ENCODE measurements at regions not wholly inside any gene's neighbourhood (a gene's known extent, or its start where the extent isn't known, plus 50 kb on each side); places are given as distances from the start of the nearest gene placed in this dataset.
A peak's percentile ranks its signal among the peaks of the same experiment; 100 is the strongest.

DNA sequence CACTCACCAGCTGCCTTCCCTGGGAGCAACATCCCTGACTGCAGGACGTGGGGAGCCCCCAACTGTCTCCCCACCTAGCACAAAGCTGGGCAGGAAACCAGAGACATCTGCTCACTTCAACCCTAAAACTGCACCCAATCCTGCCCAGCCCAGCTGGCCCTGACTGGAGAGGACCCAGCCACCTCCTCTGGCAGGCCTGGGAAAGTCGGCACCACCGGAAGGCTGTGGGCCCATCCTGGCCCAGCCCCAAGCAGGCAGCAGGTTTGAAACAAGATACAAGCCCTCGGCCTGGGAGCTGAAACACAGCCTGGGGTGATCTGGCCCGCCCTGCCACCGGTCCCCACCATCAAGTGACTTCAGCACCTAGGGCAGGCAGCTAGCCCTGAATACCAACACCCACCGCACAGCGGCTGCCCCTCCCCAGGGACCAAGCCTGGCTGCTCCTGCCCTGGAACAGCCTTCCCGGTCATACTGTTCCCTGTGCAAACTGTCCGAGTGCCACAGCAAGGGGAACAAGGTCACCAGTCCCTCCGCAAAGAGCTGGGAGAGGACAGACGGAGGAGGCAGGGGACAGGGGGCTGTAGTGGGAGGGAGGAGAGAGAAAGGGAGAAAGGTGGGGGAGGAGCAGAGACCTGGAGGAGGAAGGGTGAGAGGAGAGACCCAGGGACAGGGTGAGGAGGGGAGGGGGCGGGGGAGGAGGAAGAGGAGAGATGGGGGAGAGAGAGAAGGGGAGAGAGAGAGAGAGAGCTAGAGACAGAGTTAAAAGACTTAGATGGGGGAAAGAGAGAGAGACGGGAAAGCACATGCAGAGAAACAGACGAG, 115.7 kb downstream of the RFLNA start:
- TF ChIP-seq, protein P1, sequence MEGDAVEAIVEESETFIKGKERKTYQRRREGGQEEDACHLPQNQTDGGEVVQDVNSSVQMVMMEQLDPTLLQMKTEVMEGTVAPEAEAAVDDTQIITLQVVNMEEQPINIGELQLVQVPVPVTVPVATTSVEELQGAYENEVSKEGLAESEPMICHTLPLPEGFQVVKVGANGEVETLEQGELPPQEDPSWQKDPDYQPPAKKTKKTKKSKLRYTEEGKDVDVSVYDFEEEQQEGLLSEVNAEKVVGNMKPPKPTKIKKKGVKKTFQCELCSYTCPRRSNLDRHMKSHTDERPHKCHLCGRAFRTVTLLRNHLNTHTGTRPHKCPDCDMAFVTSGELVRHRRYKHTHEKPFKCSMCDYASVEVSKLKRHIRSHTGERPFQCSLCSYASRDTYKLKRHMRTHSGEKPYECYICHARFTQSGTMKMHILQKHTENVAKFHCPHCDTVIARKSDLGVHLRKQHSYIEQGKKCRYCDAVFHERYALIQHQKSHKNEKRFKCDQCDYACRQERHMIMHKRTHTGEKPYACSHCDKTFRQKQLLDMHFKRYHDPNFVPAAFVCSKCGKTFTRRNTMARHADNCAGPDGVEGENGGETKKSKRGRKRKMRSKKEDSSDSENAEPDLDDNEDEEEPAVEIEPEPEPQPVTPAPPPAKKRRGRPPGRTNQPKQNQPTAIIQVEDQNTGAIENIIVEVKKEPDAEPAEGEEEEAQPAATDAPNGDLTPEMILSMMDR (IDR thresholded peaks at IDR 0.05): no peak
- H3K9me3 ChIP-seq: no peaks in the 10 kb centered on the region
- peaks cover 9 to 54% (median 47%) of the 10 kb centered on the region in 4 donors for H3K4me1 ChIP-seq
- H3K27me3 ChIP-seq: no peaks in the 10 kb centered on the region
- peaks cover 0 to 70% (median 23%) of the 10 kb centered on the region in 3 donors for H3K36me3 ChIP-seq
- H3K27ac ChIP-seq: peak overlapping the region; percentile 58 to 60
- DNase-seq: peak in 1 of 2 donors; percentile 91
- no peak overlapping the region for H3K4me3 ChIP-seq
- intact Hi-C loops (cut with DNase I; ENCODE audit: low total_unique reads): no loop called here

DNA sequence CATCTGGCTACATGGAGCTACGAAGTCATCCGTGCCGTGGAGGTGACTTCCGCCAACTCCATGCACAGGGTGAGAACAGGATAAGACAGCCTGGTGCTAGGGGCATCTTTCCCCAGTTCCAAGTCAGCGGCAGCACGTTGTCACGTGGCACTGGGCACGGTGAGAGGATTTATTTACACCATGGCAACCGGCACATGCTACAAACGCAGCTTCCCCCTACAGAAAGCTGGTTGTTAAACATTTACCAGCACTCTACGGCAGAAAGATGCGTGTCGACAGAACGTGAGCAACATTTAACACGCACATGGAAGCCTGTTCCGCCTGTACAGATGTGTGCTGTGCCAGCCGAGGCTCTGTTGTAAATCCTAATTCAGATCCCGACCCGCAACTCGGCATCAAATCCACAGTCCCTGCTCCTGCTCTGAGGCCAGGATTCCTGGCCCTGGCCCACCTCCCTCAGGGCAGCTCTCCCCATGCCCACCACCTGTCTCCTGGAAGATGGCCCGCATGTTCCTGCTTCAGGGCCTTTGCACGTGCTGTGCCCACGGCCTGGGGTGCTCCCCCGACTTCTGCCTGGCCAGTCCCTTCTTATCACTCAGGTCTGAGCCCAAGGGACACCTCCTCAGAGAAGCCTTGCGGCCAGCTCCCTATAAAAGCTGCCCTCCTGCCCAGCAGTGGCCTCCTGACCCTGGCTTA, 114.1 kb downstream of the RFLNA start:
- TF ChIP-seq, protein P1 (IDR thresholded peaks at IDR 0.05): no peak
- Histone ChIP-seq H3K9me3 (no peaks in the 10 kb centered on the region), H3K36me3 (peaks cover 0 to 58% (median 12%) of the 10 kb centered on the region in 3 donors), H3K4me1 (peaks cover 9 to 64% (median 54%) of the 10 kb centered on the region in 4 donors), H3K27ac (no peak overlapping the region), H3K27me3 (no peaks in the 10 kb centered on the region), H3K4me3 (no peak overlapping the region)
- intact Hi-C loops (cut with DNase I; ENCODE audit: low total_unique reads): no loop called here
- no peak for DNase-seq

DNA sequence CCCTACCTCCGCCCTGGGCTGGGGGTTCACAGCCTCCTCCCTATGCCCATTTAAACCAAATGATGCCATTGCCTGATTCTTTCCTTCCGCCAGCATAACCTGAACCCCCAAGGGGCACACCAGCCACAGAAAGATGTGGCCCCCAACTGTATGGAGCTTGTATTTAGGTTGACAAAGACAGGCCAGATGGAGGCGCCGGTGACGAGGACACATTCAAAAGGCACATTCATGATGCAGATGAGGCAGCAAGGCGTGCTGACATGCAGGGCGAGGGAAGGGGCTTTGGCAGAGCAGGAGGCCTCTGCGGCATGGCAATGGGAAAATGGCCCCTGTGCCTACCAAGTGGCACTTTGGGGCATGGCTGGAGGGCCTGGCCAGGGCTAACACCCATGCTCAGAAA, 112.2 kb downstream of the RFLNA start:
- no peak for DNase-seq
- Histone ChIP-seq H3K36me3 (peaks cover 0 to 48% (median 13%) of the 10 kb centered on the region in 3 donors), H3K27ac (no peak overlapping the region), H3K27me3 (no peaks in the 10 kb centered on the region), H3K4me1 (peaks cover 9 to 63% (median 49%) of the 10 kb centered on the region in 4 donors), H3K4me3 (no peak overlapping the region), H3K9me3 (no peaks in the 10 kb centered on the region)
- TF ChIP-seq, protein P1 (IDR thresholded peaks at IDR 0.05): no peak
- intact Hi-C loops (cut with DNase I; ENCODE audit: low total_unique reads): no loop called here

DNA sequence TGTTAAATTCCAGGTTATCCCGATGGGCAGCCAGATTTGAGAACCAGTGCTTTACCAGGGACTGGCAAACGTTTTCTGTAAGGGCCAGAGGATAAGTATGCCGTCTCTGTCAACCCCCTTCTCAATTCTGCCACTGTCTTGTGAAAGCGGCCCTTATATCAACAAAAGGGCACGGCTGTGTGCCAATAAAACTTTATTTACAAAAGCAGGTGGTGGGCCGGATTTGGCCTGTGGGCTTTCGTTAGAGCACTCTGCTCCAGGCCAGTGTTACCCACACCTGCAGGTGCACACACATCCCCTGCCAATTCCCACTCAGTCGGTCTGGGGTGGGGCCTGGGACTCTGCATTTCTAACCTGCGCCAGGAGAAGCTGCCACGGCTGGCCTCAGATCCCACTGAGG, 111.2 kb downstream of the RFLNA start:
- no peak overlapping the region for H3K4me3 ChIP-seq
- no peaks in the 10 kb centered on the region for H3K9me3 ChIP-seq
- peaks cover 0 to 54% (median 23%) of the 10 kb centered on the region in 3 donors for H3K36me3 ChIP-seq
- no peak overlapping the region for H3K27ac ChIP-seq
- TF ChIP-seq, protein P1 (IDR thresholded peaks at IDR 0.05): no peak
- intact Hi-C loops (cut with DNase I; ENCODE audit: low total_unique reads): no loop called here
- DNase-seq: no peak
- H3K27me3 ChIP-seq: no peaks in the 10 kb centered on the region
- H3K4me1 ChIP-seq: peaks cover 0 to 53% (median 39%) of the 10 kb centered on the region in 4 donors

DNA sequence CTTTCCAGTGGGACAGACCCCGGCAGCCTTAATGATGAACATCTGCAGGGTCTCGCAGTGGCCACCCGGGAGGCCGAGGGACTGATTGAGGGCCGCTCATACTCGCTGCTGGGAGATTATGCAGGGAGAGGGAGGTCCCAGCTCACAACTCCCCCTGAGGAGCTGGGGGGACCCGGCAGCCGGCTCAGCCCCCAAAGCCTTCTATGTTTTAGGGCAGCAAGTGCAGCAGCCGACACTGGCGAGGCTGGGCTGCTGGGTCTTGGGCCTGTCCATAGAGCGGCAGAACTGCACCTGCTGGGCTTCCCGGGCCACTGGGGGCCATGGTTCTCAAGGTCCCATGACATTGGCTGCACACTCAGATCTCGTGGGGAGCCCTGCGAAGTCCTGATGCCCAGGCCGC, 110.7 kb downstream of the RFLNA start:
- Histone ChIP-seq H3K27me3 (no peaks in the 10 kb centered on the region), H3K9me3 (no peaks in the 10 kb centered on the region), H3K27ac (no peak overlapping the region), H3K4me3 (no peak overlapping the region), H3K36me3 (peaks cover 2 to 58% (median 28%) of the 10 kb centered on the region in 3 donors), H3K4me1 (peaks cover 0 to 49% (median 34%) of the 10 kb centered on the region in 4 donors)
- intact Hi-C loops (cut with DNase I; ENCODE audit: low total_unique reads): no loop called here
- TF ChIP-seq, protein P1 (IDR thresholded peaks at IDR 0.05): no peak
- no peak for DNase-seq

Measured in tibial artery (tissue), 4 donors.